Neural cell (in vitro differentiated cells): ENCODE measurements at regions not wholly inside any gene's neighbourhood (a gene's known extent, or its start where the extent isn't known, plus 50 kb on each side); places are given as distances from the start of the nearest gene placed in this dataset.

Experiments used
- EZH2 ChIP-seq: fragments of 200-600, 300-800 bp; shearing (Covaris generic), sonication (generic); IDR thresholded peaks from 2 replicates; pipeline ENCODE4 v1.6.1; 2014; ENCODE audit warnings: antibody characterized with exemption, low read length, borderline replicate concordance, mild to moderate bottlenecking; ENCODE audit not compliant: insufficient read depth, poor library complexity, severe bottlenecking
- POLR2AphosphoS5 ChIP-seq: IDR thresholded peaks from 2 replicates; pipeline ENCODE4 v1.6.1; 2012
- REST ChIP-seq: IDR thresholded peaks from 2 replicates; pipeline ENCODE4 v1.6.1; 2012; ENCODE audit warnings: borderline replicate concordance
- TF ChIP-seq, protein P1 (sequence below): fragments of 450-650 bp; IDR thresholded peaks from 2 replicates; pipeline ENCODE4 v1.5.1; 2014; ENCODE audit warnings: antibody characterized with exemption, mild to moderate bottlenecking, moderate library complexity; ENCODE audit not compliant: poor library complexity, severe bottlenecking

DNA sequence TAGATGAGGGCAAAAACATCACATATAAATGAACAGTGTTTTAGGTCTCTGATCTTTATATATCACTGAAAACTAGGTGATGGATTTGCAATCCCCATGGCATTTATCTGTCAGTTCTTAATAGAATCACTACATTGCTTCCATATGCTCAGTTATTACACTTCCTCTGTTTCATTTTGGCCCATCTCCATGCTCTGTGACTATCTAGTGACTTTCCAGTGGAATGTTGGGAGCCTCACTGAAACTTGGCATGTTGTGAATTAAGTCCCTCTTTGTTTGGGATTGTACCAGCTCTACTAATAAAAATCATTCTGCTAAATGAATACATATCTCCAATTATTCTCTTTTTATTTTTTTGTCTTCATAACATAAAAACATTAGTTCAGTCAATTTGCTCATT, 226.1 kb upstream of the CEP162 start:
- TF ChIP-seq, protein P1, sequence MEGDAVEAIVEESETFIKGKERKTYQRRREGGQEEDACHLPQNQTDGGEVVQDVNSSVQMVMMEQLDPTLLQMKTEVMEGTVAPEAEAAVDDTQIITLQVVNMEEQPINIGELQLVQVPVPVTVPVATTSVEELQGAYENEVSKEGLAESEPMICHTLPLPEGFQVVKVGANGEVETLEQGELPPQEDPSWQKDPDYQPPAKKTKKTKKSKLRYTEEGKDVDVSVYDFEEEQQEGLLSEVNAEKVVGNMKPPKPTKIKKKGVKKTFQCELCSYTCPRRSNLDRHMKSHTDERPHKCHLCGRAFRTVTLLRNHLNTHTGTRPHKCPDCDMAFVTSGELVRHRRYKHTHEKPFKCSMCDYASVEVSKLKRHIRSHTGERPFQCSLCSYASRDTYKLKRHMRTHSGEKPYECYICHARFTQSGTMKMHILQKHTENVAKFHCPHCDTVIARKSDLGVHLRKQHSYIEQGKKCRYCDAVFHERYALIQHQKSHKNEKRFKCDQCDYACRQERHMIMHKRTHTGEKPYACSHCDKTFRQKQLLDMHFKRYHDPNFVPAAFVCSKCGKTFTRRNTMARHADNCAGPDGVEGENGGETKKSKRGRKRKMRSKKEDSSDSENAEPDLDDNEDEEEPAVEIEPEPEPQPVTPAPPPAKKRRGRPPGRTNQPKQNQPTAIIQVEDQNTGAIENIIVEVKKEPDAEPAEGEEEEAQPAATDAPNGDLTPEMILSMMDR, result no peak
- no peak for TF ChIP-seq REST
- TF ChIP-seq POLR2AphosphoS5, result no peak
- no peak for TF ChIP-seq EZH2
